ENCODE measurements at regions not wholly inside any gene's neighbourhood (a gene's known extent, or its start where the extent isn't known, plus 50 kb on each side); places are given as distances from the start of the nearest gene placed in this dataset.
"Not testable (repeated sequence)": the region's sequence is repeated elsewhere in the genome, so short reads cannot be mapped to it uniquely, and the experiment has no call there.

DNA sequence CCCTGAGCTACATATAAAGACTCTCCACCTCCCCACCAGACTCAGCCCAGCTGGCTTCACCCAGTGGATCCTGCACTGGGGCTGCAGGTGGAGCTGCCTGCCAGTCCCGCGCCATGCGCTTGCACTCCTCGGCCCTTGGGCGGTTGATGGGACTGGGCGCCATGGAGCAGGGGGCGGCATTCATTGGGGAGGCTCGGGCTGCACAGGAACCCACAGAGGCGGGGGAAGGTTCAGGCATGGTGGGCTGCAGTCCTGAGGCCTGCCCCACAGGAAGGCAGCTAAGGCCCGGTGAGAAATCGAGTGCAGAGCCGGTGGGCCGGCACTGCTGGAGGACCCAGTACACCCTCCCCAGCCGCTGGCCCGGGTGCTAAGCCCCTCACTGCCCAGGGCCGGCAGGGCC, 157.2 kb upstream of the GNAI1 start:
- TF ChIP-seq, protein P1, sequence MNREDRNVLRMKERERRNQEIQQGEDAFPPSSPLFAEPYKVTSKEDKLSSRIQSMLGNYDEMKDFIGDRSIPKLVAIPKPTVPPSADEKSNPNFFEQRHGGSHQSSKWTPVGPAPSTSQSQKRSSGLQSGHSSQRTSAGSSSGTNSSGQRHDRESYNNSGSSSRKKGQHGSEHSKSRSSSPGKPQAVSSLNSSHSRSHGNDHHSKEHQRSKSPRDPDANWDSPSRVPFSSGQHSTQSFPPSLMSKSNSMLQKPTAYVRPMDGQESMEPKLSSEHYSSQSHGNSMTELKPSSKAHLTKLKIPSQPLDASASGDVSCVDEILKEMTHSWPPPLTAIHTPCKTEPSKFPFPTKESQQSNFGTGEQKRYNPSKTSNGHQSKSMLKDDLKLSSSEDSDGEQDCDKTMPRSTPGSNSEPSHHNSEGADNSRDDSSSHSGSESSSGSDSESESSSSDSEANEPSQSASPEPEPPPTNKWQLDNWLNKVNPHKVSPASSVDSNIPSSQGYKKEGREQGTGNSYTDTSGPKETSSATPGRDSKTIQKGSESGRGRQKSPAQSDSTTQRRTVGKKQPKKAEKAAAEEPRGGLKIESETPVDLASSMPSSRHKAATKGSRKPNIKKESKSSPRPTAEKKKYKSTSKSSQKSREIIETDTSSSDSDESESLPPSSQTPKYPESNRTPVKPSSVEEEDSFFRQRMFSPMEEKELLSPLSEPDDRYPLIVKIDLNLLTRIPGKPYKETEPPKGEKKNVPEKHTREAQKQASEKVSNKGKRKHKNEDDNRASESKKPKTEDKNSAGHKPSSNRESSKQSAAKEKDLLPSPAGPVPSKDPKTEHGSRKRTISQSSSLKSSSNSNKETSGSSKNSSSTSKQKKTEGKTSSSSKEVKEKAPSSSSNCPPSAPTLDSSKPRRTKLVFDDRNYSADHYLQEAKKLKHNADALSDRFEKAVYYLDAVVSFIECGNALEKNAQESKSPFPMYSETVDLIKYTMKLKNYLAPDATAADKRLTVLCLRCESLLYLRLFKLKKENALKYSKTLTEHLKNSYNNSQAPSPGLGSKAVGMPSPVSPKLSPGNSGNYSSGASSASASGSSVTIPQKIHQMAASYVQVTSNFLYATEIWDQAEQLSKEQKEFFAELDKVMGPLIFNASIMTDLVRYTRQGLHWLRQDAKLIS (CRISPR knock-in tag; IDR thresholded peaks at IDR 0.05; ENCODE audit: borderline replicate concordance) = no peak
- TF ChIP-seq ZNF219 (CRISPR knock-in tag; IDR thresholded peaks at IDR 0.05; ENCODE audit: borderline replicate concordance) (no peak), ZNF423 (CRISPR knock-in tag; IDR thresholded peaks at IDR 0.05) (no peak), GRHL2 (CRISPR knock-in tag; IDR thresholded peaks at IDR 0.05; ENCODE audit: insufficient replicate concordance, severe bottlenecking) (no peak), RELA (CRISPR knock-in tag; IDR thresholded peaks at IDR 0.05; ENCODE audit: borderline replicate concordance) (no peak), EMX1 (CRISPR knock-in tag; IDR thresholded peaks at IDR 0.05) (no peak), ATF1 (CRISPR knock-in tag; IDR thresholded peaks at IDR 0.05) (no peak)
- TF ChIP-seq, protein P2, sequence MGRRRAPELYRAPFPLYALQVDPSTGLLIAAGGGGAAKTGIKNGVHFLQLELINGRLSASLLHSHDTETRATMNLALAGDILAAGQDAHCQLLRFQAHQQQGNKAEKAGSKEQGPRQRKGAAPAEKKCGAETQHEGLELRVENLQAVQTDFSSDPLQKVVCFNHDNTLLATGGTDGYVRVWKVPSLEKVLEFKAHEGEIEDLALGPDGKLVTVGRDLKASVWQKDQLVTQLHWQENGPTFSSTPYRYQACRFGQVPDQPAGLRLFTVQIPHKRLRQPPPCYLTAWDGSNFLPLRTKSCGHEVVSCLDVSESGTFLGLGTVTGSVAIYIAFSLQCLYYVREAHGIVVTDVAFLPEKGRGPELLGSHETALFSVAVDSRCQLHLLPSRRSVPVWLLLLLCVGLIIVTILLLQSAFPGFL (CRISPR knock-in tag; IDR thresholded peaks at IDR 0.05; ENCODE audit: borderline replicate concordance) = no peak
- TF ChIP-seq, protein P3, sequence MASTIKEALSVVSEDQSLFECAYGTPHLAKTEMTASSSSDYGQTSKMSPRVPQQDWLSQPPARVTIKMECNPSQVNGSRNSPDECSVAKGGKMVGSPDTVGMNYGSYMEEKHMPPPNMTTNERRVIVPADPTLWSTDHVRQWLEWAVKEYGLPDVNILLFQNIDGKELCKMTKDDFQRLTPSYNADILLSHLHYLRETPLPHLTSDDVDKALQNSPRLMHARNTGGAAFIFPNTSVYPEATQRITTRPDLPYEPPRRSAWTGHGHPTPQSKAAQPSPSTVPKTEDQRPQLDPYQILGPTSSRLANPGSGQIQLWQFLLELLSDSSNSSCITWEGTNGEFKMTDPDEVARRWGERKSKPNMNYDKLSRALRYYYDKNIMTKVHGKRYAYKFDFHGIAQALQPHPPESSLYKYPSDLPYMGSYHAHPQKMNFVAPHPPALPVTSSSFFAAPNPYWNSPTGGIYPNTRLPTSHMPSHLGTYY (CRISPR knock-in tag; IDR thresholded peaks at IDR 0.05) = no peak
- TF ChIP-seq, protein P4, sequence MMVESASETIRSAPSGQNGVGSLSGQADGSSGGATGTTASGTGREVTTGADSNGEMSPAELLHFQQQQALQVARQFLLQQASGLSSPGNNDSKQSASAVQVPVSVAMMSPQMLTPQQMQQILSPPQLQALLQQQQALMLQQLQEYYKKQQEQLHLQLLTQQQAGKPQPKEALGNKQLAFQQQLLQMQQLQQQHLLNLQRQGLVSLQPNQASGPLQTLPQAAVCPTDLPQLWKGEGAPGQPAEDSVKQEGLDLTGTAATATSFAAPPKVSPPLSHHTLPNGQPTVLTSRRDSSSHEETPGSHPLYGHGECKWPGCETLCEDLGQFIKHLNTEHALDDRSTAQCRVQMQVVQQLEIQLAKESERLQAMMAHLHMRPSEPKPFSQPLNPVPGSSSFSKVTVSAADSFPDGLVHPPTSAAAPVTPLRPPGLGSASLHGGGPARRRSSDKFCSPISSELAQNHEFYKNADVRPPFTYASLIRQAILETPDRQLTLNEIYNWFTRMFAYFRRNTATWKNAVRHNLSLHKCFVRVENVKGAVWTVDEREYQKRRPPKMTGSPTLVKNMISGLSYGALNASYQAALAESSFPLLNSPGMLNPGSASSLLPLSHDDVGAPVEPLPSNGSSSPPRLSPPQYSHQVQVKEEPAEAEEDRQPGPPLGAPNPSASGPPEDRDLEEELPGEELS (CRISPR knock-in tag; IDR thresholded peaks at IDR 0.05) = no peak
- TF ChIP-seq, protein P5, sequence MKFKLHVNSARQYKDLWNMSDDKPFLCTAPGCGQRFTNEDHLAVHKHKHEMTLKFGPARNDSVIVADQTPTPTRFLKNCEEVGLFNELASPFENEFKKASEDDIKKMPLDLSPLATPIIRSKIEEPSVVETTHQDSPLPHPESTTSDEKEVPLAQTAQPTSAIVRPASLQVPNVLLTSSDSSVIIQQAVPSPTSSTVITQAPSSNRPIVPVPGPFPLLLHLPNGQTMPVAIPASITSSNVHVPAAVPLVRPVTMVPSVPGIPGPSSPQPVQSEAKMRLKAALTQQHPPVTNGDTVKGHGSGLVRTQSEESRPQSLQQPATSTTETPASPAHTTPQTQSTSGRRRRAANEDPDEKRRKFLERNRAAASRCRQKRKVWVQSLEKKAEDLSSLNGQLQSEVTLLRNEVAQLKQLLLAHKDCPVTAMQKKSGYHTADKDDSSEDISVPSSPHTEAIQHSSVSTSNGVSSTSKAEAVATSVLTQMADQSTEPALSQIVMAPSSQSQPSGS (CRISPR knock-in tag; IDR thresholded peaks at IDR 0.05; ENCODE audit: borderline replicate concordance, low read depth) = no peak
- TF ChIP-seq, protein P6, sequence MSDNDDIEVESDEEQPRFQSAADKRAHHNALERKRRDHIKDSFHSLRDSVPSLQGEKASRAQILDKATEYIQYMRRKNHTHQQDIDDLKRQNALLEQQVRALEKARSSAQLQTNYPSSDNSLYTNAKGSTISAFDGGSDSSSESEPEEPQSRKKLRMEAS (CRISPR knock-in tag; IDR thresholded peaks at IDR 0.05) = no peak
- TF ChIP-seq, protein P7, sequence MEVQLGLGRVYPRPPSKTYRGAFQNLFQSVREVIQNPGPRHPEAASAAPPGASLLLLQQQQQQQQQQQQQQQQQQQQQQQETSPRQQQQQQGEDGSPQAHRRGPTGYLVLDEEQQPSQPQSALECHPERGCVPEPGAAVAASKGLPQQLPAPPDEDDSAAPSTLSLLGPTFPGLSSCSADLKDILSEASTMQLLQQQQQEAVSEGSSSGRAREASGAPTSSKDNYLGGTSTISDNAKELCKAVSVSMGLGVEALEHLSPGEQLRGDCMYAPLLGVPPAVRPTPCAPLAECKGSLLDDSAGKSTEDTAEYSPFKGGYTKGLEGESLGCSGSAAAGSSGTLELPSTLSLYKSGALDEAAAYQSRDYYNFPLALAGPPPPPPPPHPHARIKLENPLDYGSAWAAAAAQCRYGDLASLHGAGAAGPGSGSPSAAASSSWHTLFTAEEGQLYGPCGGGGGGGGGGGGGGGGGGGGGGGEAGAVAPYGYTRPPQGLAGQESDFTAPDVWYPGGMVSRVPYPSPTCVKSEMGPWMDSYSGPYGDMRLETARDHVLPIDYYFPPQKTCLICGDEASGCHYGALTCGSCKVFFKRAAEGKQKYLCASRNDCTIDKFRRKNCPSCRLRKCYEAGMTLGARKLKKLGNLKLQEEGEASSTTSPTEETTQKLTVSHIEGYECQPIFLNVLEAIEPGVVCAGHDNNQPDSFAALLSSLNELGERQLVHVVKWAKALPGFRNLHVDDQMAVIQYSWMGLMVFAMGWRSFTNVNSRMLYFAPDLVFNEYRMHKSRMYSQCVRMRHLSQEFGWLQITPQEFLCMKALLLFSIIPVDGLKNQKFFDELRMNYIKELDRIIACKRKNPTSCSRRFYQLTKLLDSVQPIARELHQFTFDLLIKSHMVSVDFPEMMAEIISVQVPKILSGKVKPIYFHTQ (CRISPR knock-in tag; IDR thresholded peaks at IDR 0.05) = no peak
- TF ChIP-seq, protein P8, sequence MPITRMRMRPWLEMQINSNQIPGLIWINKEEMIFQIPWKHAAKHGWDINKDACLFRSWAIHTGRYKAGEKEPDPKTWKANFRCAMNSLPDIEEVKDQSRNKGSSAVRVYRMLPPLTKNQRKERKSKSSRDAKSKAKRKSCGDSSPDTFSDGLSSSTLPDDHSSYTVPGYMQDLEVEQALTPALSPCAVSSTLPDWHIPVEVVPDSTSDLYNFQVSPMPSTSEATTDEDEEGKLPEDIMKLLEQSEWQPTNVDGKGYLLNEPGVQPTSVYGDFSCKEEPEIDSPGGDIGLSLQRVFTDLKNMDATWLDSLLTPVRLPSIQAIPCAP (CRISPR knock-in tag; IDR thresholded peaks at IDR 0.05) = no peak
- TF ChIP-seq, protein P9, sequence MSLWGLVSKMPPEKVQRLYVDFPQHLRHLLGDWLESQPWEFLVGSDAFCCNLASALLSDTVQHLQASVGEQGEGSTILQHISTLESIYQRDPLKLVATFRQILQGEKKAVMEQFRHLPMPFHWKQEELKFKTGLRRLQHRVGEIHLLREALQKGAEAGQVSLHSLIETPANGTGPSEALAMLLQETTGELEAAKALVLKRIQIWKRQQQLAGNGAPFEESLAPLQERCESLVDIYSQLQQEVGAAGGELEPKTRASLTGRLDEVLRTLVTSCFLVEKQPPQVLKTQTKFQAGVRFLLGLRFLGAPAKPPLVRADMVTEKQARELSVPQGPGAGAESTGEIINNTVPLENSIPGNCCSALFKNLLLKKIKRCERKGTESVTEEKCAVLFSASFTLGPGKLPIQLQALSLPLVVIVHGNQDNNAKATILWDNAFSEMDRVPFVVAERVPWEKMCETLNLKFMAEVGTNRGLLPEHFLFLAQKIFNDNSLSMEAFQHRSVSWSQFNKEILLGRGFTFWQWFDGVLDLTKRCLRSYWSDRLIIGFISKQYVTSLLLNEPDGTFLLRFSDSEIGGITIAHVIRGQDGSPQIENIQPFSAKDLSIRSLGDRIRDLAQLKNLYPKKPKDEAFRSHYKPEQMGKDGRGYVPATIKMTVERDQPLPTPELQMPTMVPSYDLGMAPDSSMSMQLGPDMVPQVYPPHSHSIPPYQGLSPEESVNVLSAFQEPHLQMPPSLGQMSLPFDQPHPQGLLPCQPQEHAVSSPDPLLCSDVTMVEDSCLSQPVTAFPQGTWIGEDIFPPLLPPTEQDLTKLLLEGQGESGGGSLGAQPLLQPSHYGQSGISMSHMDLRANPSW (CRISPR knock-in tag; conservative IDR thresholded peaks at IDR 0.05; ENCODE audit: low read depth) = no peak
- ATAC-seq (no peak), DNase-seq (ENCODE audit: low spot score) (no peak)
- Mint-ChIP-seq H3K36me3 (no peaks in the 10 kb centered on the region), H3K9me3 (peaks cover 16% of the 10 kb centered on the region), H3K4me1 (no peaks in the 10 kb centered on the region), H3K4me3 (no peak overlapping the region), H3K27me3 (ENCODE audit: low read depth) (no peaks in the 10 kb centered on the region; the same call in 1 of the 2 replicates), H3K27ac (no peak overlapping the region)
- POLR2A ChIA-PET = no interaction called here
- CTCF ChIA-PET = no interaction called here

DNA sequence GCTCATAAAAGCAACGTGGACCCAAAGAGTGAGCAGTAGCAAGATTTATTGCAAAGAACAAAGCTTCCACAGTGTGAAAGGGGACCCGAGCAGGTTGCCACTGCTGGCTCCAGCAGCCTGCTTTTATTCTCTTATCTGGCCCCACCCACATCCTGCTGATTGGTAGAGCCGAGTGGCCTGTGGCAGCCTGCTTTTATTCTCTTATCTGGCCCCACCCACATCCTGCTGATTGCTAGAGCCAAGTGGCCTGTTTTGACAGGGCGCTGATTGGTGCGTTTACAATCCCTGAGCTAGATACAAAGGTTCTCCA, 158.0 kb upstream of the GNAI1 start:
- H3K4me3 Mint-ChIP-seq; H3K4me1 Mint-ChIP-seq; ATAC-seq; DNase-seq (ENCODE audit: low spot score); H3K27ac Mint-ChIP-seq; CTCF ChIA-PET; POLR2A ChIA-PET; H3K27me3 Mint-ChIP-seq (ENCODE audit: low read depth); H3K36me3 Mint-ChIP-seq: not testable (repeated sequence)
- peaks cover 16% of the 10 kb centered on the region for H3K9me3 Mint-ChIP-seq
